Calu3 (cell line): ENCODE measurements at regions not wholly inside any gene's neighbourhood (a gene's known extent, or its start where the extent isn't known, plus 50 kb on each side); places are given as distances from the start of the nearest gene placed in this dataset.

Experiments
- BruUV-seq: library from RNA; stranded (reverse); fragments of 400-500 nt; replicated peaks from 2 replicates; lab custom pipeline; 2021; lab: Mats Ljungman, UMichigan
- CTCF ChIA-PET: fragments of 300-600 bp; sonication (Branson Sonifier 250); formaldehyde crosslinking; loops from one replicate; lab custom pipeline; 2022; ENCODE audit warnings: antibody characterized with exemption; lab: Charles Lee
- DNase-seq: peaks from one replicate; pipeline ENCODE4 v3.0.0; 2022
- H3K27ac Mint-ChIP-seq: one replicate; pipeline ENCODE4 v1.8.0; 2022; ENCODE audit warnings: mixed read lengths; ENCODE audit not compliant: unreplicated experiment
- H3K27me3 Mint-ChIP-seq: one replicate; pipeline ENCODE4 v1.8.0; 2022; ENCODE audit warnings: mixed read lengths; ENCODE audit not compliant: unreplicated experiment
- H3K36me3 Mint-ChIP-seq: one replicate; pipeline ENCODE4 v1.8.0; 2022; ENCODE audit warnings: mild to moderate bottlenecking, moderate library complexity, mixed read lengths; ENCODE audit not compliant: insufficient read depth, unreplicated experiment
- H3K4me1 Mint-ChIP-seq: one replicate; pipeline ENCODE4 v1.8.0; 2022; ENCODE audit warnings: mild to moderate bottlenecking, low read depth, mixed read lengths; ENCODE audit not compliant: unreplicated experiment
- H3K4me3 Mint-ChIP-seq: one replicate; pipeline ENCODE4 v1.8.0; 2022; ENCODE audit warnings: mild to moderate bottlenecking, low read depth, moderate library complexity, mixed read lengths; ENCODE audit not compliant: unreplicated experiment
- H3K9me3 Mint-ChIP-seq: one replicate; pipeline ENCODE4 v1.8.0; 2022; ENCODE audit warnings: low read depth, mixed read lengths; ENCODE audit not compliant: unreplicated experiment
- intact Hi-C: fragments of 100-400 bp; cut with micrococcal nuclease; formaldehyde crosslinking; loops from one replicate; pipeline ENCODE4 v1.10.0; 2022; ENCODE audit not compliant: unreplicated experiment
- TF ChIP-seq, protein P1 (sequence below): fragments of 200-600 bp; IDR thresholded peaks from one replicate; pipeline ENCODE4 v1.8.0; 2022; ENCODE audit warnings: antibody characterized with exemption; ENCODE audit not compliant: unreplicated experiment

DNA sequence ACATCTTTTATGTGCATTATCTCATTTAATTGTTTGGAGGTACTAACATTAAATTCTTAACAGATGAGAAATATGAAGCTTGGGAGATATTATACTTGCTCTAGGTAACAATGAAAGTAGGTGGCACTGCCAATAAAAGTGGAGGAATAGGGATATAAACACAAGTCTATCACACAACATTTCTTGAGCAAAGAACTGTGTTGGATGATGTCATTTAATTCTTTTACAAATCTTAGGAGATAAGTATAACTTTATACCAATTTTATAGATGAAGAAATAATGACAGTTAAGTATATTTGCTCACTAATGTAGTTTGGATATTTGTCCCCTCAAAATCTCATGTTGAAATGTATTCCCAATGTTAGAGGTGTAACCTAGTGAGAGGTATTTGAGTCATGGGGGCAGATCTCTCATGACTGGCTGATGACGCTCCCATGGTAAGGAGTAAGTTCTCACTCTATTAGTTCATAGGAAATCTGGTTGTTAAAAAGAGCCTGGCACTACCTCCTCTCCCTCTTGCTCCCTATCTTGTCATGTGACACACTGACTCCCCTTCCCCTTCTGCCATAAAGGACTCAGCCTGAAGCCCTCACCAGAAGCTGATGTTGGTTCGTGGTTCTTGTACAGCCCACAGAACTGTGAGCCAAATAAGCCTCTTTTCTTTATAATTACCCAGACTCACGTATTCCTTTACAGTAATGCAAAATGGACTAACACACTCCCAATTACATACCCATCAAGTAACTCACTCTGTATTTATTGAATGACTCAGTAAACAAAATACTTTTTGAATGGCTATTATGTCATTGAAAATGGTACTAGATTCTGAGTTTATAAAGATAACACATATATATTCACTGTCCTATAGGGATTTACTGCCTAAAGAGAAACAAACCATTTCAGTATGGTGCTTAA is 146.8 kb upstream of the KITLG start:
- H3K4me3 Mint-ChIP-seq = no peak overlapping the region
- TF ChIP-seq, protein P1, sequence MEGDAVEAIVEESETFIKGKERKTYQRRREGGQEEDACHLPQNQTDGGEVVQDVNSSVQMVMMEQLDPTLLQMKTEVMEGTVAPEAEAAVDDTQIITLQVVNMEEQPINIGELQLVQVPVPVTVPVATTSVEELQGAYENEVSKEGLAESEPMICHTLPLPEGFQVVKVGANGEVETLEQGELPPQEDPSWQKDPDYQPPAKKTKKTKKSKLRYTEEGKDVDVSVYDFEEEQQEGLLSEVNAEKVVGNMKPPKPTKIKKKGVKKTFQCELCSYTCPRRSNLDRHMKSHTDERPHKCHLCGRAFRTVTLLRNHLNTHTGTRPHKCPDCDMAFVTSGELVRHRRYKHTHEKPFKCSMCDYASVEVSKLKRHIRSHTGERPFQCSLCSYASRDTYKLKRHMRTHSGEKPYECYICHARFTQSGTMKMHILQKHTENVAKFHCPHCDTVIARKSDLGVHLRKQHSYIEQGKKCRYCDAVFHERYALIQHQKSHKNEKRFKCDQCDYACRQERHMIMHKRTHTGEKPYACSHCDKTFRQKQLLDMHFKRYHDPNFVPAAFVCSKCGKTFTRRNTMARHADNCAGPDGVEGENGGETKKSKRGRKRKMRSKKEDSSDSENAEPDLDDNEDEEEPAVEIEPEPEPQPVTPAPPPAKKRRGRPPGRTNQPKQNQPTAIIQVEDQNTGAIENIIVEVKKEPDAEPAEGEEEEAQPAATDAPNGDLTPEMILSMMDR = no peak
- intact Hi-C loops = no loop called here
- H3K27ac Mint-ChIP-seq = no peak overlapping the region
- CTCF ChIA-PET = no interaction called here
- H3K36me3 Mint-ChIP-seq = no peaks in the 10 kb centered on the region
- DNase-seq = no peak
- H3K27me3 Mint-ChIP-seq = no peaks in the 10 kb centered on the region
- BruUV-seq = no TSS peak
- H3K4me1 Mint-ChIP-seq = peaks cover 8% of the 10 kb centered on the region
- no peaks in the 10 kb centered on the region for H3K9me3 Mint-ChIP-seq

- Mint-ChIP-seq H3K4me1 (peaks cover 8% of the 10 kb centered on the region), H3K27ac (no peak overlapping the region), H3K9me3 (no peaks in the 10 kb centered on the region), H3K4me3 (no peak overlapping the region), H3K27me3 (no peaks in the 10 kb centered on the region), H3K36me3 (no peaks in the 10 kb centered on the region)
- no TSS peak for BruUV-seq
- DNase-seq = no peak
- CTCF ChIA-PET = no interaction called here
- TF ChIP-seq, protein P1 = no peak
- intact Hi-C loops = no loop called here
Measured at GRCh38 chr12:88725592-88726143, 145.4 kb upstream of the KITLG start.

DNA sequence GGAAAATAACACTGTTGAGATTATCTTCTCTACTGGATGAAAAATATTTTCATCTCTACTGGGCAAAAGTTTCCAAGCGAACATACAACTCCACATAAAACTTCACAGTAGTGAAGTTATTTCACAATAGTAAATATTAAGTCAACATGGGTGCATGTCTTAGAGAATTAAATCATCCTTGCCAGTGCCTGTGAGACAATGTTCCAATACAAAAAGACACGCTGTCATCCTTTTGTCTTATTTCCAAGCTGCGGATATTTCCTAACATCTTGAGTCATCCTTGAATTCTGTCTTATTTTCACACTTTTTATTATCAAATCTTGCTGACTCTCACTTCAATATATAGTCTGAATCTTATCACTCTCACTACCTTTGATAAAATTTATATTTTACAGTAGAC is 142.9 kb upstream of the KITLG start:
- CTCF ChIA-PET = no interaction called here
- TF ChIP-seq, protein P1 = no peak
- Mint-ChIP-seq H3K9me3 (no peaks in the 10 kb centered on the region), H3K4me1 (peaks cover 8% of the 10 kb centered on the region), H3K27me3 (no peaks in the 10 kb centered on the region), H3K27ac (no peak overlapping the region), H3K4me3 (no peak overlapping the region), H3K36me3 (no peaks in the 10 kb centered on the region)
- no TSS peak for BruUV-seq
- no peak for DNase-seq
- intact Hi-C loops = no loop called here

DNA sequence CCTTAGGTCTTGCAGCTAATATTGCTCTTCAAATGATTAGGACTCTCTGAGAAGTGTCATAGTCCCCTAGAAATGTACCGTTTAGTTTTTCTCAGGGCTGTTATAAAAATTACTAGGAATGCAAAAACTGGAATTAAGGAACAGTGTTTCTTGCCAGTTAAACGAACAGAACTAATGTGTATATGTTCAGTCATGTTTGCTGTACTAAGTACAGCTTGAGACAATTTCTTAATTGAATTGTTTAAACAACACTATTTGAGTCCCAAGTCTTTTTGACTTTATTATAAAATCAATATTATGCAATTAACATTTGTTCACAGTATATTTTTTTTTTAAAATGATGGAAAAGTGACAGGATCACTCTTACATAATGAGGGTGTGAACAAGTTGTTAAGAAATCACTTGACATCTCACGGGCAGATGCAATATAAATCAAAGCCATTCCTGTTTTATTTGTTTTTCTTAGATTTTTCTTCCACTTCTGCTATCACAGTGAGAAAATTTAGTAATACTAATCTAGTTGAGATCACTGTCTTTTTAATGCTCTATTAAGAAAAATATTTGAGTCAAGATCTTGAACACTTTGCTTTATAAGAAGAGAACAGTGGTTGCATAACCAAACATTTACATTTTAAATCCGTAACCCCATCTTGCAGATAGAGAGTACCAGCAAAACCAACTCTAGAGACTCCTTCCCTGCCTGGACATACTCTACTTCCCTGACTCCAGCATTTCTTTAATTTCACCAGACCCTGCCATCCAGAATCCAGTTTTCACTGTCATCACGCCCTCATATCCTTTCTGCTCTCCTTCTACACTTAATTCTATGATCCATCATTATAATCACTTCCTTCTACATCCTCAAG is 140.7 kb upstream of the KITLG start:
- DNase-seq = no peak
- no peak overlapping the region for H3K4me3 Mint-ChIP-seq
- H3K36me3 Mint-ChIP-seq = no peaks in the 10 kb centered on the region
- BruUV-seq = no TSS peak
- no peaks in the 10 kb centered on the region for H3K9me3 Mint-ChIP-seq
- intact Hi-C loops = no loop called here
- H3K27me3 Mint-ChIP-seq = no peaks in the 10 kb centered on the region
- H3K27ac Mint-ChIP-seq = no peak overlapping the region
- TF ChIP-seq, protein P1 = no peak
- CTCF ChIA-PET = no interaction called here
- peaks cover under 1% of the 10 kb centered on the region for H3K4me1 Mint-ChIP-seq
